Colonic mucosa (tissue), 4 donors: ENCODE measurements at regions not wholly inside any gene's neighbourhood (a gene's known extent, or its start where the extent isn't known, plus 50 kb on each side); places are given as distances from the start of the nearest gene placed in this dataset.
"Not testable (repeated sequence)": the region's sequence is repeated elsewhere in the genome, so short reads cannot be mapped to it uniquely, and the experiment has no call there.

ENCODE experiments used
- DNase-seq: peaks from one replicate; pipeline ENCODE4 v3.0.0-alpha.2; 2020
- H3K27ac ChIP-seq: fragments of 200-600 bp; one replicate; pipeline ENCODE4 v1.8.0; 2021
- H3K27me3 ChIP-seq: fragments of 200-600 bp; one replicate; pipeline ENCODE4 v1.8.0; 2021
- H3K36me3 ChIP-seq: fragments of 200-600 bp; one replicate; pipeline ENCODE4 v1.8.0; 2021
- H3K4me1 ChIP-seq: fragments of 200-600 bp; one replicate; pipeline ENCODE4 v1.8.0; 2021; ENCODE audit warnings: mild to moderate bottlenecking
- H3K4me3 ChIP-seq: fragments of 200-600 bp; one replicate; pipeline ENCODE4 v1.8.0; 2021
- H3K9ac ChIP-seq, 2 donors: one replicate each; pipeline ENCODE4 v1.7.0; 2013; ENCODE audit warnings: control low read depth in 2 of 2, low read depth in 2 of 2, low read length in 2 of 2
- H3K9me3 ChIP-seq: fragments of 200-600 bp; one replicate; pipeline ENCODE4 v1.8.0; 2021
- intact Hi-C: fragments of 100-400 bp; cut with DNase I; formaldehyde crosslinking; loops from one replicate; pipeline ENCODE4 v1.14.1; 2022
- TF ChIP-seq, protein P1 (sequence below): fragments of 200-600 bp; IDR thresholded peaks from one replicate; pipeline ENCODE4 v1.8.0; 2022; ENCODE audit warnings: antibody characterized with exemption, mild to moderate bottlenecking
- donor health status: healthy.
- donor health status: DM: no; HTN: no; CAD: no.
- donor health status: DM: no; HTN: no; CAD: no.

DNA sequence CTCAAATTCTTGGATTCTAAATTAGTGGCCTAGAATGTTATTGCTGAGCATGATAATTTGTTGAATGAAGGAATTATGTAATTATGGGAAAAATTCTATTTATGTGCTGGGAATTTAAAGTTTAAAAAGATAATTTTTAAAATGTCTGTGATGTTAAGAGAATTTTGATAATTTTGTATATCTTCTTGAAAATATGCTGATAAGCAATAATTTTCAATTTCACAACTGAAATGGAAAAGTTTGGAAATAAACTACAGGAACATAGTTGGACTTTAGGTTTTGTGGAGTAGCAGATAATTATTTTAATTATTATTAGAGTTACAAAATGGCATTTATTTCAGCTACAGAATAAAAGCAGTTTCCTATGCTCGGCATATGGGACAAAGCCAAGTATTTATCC lies 268.5 kb upstream of the TPK1 start:
- Histone ChIP-seq H3K27me3 (no peaks in the 10 kb centered on the region), H3K9ac (no peak overlapping the region), H3K36me3 (no peaks in the 10 kb centered on the region), H3K4me3 (no peak overlapping the region), H3K27ac (no peak overlapping the region), H3K4me1 (no peaks in the 10 kb centered on the region), H3K9me3 (no peaks in the 10 kb centered on the region)
- intact Hi-C loops, result no loop called here
- TF ChIP-seq, protein P1, sequence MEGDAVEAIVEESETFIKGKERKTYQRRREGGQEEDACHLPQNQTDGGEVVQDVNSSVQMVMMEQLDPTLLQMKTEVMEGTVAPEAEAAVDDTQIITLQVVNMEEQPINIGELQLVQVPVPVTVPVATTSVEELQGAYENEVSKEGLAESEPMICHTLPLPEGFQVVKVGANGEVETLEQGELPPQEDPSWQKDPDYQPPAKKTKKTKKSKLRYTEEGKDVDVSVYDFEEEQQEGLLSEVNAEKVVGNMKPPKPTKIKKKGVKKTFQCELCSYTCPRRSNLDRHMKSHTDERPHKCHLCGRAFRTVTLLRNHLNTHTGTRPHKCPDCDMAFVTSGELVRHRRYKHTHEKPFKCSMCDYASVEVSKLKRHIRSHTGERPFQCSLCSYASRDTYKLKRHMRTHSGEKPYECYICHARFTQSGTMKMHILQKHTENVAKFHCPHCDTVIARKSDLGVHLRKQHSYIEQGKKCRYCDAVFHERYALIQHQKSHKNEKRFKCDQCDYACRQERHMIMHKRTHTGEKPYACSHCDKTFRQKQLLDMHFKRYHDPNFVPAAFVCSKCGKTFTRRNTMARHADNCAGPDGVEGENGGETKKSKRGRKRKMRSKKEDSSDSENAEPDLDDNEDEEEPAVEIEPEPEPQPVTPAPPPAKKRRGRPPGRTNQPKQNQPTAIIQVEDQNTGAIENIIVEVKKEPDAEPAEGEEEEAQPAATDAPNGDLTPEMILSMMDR, result no peak
- no peak for DNase-seq

- H3K36me3 ChIP-seq, H3K9ac ChIP-seq, H3K27me3 ChIP-seq, H3K4me3 ChIP-seq, intact Hi-C loops, H3K27ac ChIP-seq, H3K9me3 ChIP-seq, H3K4me1 ChIP-seq, DNase-seq: not testable (repeated sequence)
Observed at GRCh38 chr7:145102199-145102598, 266.3 kb upstream of the TPK1 start.

DNA sequence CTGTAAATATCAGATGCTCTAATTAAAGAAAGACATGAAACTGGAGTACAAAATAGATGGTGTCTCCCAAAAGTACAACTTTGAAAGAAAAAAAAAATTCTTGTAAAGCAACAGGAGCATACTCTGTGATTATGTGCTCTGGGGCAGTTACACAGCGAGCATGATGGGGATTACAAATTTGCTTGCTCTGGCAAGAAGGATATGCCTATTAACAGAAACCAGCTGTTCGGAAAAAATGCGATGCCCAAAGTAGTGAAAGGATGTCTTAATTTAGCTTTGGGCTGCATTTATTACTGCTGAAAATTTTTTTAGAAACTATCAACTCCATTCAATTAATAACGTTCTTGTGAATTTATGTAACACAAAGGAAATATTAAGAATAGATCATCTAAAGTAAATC lies 256.9 kb upstream of the TPK1 start:
- Histone ChIP-seq H3K4me1 (no peaks in the 10 kb centered on the region), H3K4me3 (no peak overlapping the region), H3K27me3 (no peaks in the 10 kb centered on the region), H3K9me3 (no peaks in the 10 kb centered on the region), H3K27ac (no peak overlapping the region), H3K9ac (no peak overlapping the region), H3K36me3 (no peaks in the 10 kb centered on the region)
- TF ChIP-seq, protein P1, result no peak
- intact Hi-C loops, result no loop called here
- no peak for DNase-seq

- Histone ChIP-seq H3K4me3 (no peak overlapping the region), H3K27me3 (no peaks in the 10 kb centered on the region), H3K4me1 (no peaks in the 10 kb centered on the region), H3K9ac (no peak overlapping the region), H3K36me3 (no peaks in the 10 kb centered on the region), H3K27ac (no peak overlapping the region), H3K9me3 (no peaks in the 10 kb centered on the region)
- no peak for DNase-seq
- intact Hi-C loops, result no loop called here
- TF ChIP-seq, protein P1, result no peak
Observed at GRCh38 chr7:145088111-145088745, 252.4 kb upstream of the TPK1 start.

- intact Hi-C loops, result no loop called here
- H3K4me3 ChIP-seq, result no peak overlapping the region
- no peak overlapping the region for H3K9ac ChIP-seq
- no peak overlapping the region for H3K27ac ChIP-seq
- H3K27me3 ChIP-seq, result no peaks in the 10 kb centered on the region
- no peaks in the 10 kb centered on the region for H3K36me3 ChIP-seq
- no peak for DNase-seq
- H3K4me1 ChIP-seq, result no peaks in the 10 kb centered on the region
- TF ChIP-seq, protein P1, result no peak
- no peaks in the 10 kb centered on the region for H3K9me3 ChIP-seq
Observed at GRCh38 chr7:145082366-145083161, 246.7 kb upstream of the TPK1 start.

DNA sequence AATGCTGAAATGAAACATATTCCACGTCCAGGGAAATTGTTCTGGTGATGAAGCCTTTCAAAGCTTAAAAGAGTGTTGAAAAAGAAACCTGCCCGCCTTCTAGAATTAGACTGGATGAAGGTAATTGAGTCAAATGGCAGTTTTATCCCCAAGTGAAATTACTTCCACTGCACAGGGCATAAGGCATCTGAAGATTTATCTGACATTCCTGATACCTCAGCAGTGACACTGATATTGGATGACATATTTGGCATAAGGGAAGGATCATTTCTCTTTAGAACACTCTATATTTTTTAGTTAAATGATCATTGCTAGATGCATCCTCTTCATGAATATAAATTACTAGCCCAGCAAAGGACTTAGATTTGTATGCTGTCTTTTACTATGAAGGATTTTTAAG lies 229.6 kb upstream of the TPK1 start:
- no peak overlapping the region for H3K27ac ChIP-seq
- no peaks in the 10 kb centered on the region for H3K36me3 ChIP-seq
- TF ChIP-seq, protein P1, result no peak
- no peak for DNase-seq
- intact Hi-C loops, result no loop called here
- no peak overlapping the region for H3K9ac ChIP-seq
- no peaks in the 10 kb centered on the region for H3K27me3 ChIP-seq
- no peaks in the 10 kb centered on the region for H3K4me1 ChIP-seq
- no peak overlapping the region for H3K4me3 ChIP-seq
- H3K9me3 ChIP-seq, result no peaks in the 10 kb centered on the region
